Stimulated activated CD4-positive, alpha-beta T cell treated with anti-CD3 and anti-CD28 coated beads, Interleukin-1b, Interleukin-23, amount 100 ng/mL, for 48 hours (primary cell): ENCODE measurements at regions not wholly inside any gene's neighbourhood (a gene's known extent, or its start where the extent isn't known, plus 50 kb on each side); places are given as distances from the start of the nearest gene placed in this dataset.

Experiments
- DNase-seq: peaks from one replicate; pipeline ENCODE4 v3.0.0-alpha.2; 2020

GRCh38 chr6:139778688-139779087 lies 404.2 kb upstream of the CITED2 start:
- DNase-seq = no peak

DNA sequence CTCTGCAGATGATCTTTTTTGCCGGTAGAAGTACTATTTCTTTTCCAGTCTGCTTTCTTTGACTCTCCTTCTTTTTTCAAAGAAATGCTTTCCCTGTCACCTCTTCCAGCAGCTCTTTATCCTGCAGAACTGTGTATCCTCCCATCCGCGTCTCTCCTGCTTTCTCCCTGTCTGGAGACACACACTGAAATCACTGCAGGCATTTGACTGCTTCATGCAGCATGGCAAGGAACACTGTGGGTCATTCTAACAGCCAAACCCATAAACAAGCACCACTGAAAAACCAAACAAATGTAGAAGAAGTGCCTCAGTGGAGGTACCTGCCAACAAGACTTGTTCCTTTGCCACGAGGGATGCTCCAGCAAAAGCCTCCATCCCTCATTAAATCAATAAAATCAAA lies 403.7 kb upstream of the CITED2 start:
- no peak for DNase-seq

GRCh38 chr6:139777202-139777970 lies 402.9 kb upstream of the CITED2 start:
- no peak for DNase-seq

DNA sequence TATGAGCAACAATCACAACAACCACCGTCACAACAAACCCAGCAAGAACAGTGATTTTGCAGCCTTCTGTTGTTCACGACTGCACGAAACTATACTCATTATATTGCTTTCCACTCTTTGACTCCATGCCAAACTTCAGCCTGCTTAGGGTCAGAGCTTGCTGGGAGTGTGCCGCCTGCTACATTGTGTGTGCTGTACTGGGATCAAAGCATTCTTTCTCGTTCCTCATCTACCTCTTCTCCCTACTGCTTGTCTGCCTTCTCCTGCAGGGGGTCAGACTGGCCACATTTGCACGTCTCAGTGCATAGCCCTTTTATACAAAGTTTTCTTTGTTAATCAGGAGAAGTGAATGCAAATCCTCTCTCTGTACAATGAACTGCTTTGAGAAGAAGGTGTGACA lies 401.6 kb upstream of the CITED2 start:
- DNase-seq = no peak

DNA sequence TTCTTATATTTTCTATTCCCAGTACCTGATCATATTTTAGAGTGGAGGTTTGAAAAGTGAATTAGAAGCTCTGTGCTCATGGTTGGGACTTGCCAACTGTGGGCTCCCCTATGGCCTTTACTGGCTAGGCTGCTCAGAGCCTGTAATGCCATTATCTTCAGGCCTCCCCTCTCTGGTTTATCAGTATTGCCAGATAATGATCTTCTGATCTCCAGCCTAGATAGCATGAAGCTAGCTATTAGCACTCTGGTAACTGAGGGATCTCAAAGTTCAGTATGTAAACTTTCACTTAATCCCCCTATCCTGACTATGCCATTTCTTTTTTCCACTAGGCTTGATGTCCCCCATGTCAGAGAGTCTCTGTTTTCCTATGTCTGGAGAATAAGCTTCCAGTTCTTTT lies 393.7 kb upstream of the CITED2 start:
- no peak for DNase-seq

GRCh38 chr6:139766796-139767195 lies 392.3 kb upstream of the CITED2 start:
- no peak for DNase-seq

- DNase-seq = no peak
These were observed 391.4 kb upstream of the CITED2 start for GRCh38 chr6:139765825-139766285.

- no peak for DNase-seq
These were observed 390.1 kb upstream of the CITED2 start for GRCh38 chr6:139764498-139764986.

DNA sequence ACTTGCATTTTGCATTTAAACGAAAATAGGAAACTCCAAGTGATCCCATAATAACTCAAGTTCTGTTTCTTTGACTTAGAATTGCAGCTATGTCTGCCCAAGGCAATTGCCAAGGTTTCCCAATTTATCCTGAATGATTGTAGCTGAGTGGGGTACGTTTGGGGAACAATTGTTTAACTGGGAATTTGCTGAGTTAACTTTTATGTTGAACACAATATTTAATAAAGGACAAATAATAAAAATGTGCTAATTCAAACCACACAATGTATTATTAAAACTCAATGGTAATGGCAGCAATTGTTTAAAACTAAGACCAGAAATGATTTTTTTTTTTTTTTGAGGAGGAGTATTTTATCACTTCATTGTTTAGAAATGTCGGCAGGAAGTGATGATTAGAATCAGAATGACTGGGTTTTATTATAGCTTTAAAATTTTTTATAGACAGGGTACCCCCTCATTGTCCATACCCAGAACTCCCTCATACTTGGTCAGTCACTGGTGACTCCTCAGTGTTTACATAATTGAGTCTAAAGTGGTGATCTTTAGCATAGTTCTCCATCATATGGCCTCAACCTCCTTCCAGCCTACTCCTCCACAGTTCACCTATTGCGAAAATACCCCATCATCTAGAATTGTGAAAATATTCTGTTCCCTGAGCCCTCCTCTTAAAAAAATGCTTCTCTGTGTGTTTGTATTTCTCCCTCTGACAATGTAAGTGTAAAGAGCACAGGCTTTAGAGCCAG lies 389.2 kb upstream of the CITED2 start:
- no peak for DNase-seq

- DNase-seq = no peak
These were observed 388.2 kb upstream of the CITED2 start for GRCh38 chr6:139762587-139763031.

DNA sequence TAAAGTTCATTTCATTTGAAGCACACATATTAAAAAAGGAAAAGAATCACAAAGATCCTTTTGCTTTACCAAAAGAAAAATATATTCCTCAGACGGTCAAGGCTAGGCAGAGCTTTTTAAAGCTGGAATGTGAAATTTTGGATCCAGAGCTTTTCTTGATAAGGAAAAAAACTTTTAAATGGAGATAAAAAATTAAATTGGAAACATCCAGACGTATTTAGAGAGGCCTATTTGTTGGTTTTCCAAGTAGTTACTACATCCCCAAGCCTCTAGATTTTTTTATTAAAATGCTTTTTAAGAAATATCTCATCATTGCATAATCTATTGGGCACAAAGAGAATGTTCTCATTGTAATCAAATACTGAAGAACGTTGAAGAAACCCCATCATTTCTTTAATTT lies 385.7 kb upstream of the CITED2 start:
- DNase-seq = no peak

DNA sequence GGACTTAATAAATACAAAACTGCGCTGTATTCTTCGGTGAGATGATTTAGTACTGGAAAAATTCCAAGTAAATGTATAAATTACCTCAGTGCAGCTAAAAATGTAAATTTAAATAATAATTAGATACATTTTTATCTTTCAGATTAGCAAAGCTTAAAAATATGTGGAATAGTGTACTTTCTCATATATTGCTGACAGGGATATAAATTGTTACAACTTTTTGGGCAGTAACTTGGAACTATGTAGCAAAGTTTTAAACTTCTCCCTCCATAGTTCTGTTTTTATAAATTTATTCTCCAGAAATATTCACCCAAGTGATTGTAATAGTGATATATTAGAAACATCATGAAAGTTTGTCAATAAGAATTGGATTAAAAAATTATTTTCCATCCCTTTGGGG lies 384.6 kb upstream of the CITED2 start:
- DNase-seq = no peak

- no peak for DNase-seq
These were observed 383.8 kb upstream of the CITED2 start for GRCh38 chr6:139758209-139758611.

DNA sequence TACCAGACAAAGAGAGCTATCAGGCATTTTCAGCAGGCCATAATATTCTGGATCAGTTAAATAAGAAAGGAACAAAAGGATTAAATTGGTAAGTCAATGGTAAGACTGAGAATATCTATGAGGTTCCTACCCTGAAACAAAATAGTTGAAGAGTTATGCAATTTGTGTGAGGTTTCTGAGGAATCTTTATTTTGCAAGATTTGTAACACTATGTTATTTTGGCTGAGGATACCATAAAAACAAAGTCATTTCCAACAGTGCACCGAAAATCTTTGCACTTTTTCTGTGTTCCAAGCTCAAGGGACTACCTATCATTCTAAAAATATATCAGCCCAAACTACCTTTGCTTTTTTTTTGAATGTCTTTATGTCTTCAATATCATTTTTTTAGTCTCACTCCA lies 383.3 kb upstream of the CITED2 start:
- no peak for DNase-seq

- DNase-seq = no peak
These were observed 381.9 kb upstream of the CITED2 start for GRCh38 chr6:139756381-139756780.

- no peak for DNase-seq
These were observed 380.7 kb upstream of the CITED2 start for GRCh38 chr6:139754898-139755775.

- DNase-seq = no peak
These were observed 378.9 kb upstream of the CITED2 start for GRCh38 chr6:139753198-139753861.

- no peak for DNase-seq
These were observed 377.6 kb upstream of the CITED2 start for GRCh38 chr6:139752086-139752485.

DNA sequence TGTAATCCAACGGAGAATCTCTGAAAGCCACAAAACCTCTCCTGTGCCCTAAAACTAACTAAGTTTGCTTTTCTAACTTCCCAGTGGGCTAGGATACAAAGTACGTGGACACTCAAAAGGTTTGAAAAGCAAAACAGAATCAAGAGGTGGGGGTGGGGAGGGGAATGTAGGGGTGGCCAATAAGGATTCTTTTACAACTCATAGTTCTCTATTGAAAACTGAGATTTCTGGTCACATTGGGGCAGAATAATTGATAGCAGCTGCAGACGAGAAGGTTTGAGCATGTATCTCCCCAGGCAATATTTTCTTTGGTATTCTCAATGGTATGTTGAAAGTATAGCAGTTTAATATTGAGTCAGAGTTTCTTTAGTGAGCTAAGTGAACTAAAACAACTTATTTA lies 376.7 kb upstream of the CITED2 start:
- no peak for DNase-seq

DNA sequence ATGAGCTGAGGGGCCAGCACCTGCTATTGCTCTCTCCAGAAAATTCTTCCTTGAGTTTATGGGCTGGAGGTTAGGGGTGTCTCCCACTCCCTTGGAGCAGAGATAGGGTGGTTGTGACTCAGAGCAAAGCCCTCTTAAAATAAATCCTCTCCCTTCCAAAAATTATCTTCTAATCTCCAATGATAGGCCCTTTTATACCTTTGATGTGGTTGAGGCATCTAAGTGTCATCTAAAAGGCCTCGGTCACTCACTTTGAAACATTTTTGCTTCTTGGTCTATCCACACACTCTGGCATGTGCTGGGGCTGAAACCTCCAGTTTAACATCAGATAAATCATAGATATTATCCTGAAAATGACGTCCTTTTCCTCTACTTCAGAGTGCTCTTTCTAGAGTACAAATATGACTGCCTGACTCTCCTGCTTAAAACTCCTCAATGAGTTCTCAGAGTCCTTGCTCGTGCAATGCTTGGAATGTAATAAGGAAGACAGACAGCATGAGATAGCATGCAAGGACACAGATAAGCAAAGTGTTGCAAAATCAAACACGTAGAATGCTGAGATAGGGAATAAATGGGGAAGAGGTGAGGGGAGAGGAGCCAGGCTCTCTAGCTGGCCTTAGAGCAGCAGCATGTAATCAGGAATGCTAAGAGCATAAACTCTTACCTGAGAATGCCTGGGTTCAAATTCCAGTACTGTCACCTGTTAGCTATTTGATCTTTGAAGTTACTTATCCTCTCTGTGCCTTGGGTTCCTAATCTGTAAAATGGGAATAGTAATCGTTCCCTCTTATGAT lies 374.1 kb upstream of the CITED2 start:
- DNase-seq = no peak

- no peak for DNase-seq
These were observed 372.7 kb upstream of the CITED2 start for GRCh38 chr6:139747154-139747553.

GRCh38 chr6:139744891-139745290 lies 370.4 kb upstream of the CITED2 start:
- no peak for DNase-seq
